Gastrocnemius medialis (tissue), 4 donors: ENCODE measurements at regions not wholly inside any gene's neighbourhood (a gene's known extent, or its start where the extent isn't known, plus 50 kb on each side); places are given as distances from the start of the nearest gene placed in this dataset.

Experiments
- ATAC-seq, 2 donors: fragments of 150-250 bp; one replicate each; pipeline ENCODE4 v1.9.1; 2016
- DNase-seq, 2 donors: peaks; one replicate each; pipeline ENCODE4 v3.0.0-alpha.2; 2019
- H3K27ac ChIP-seq, 4 donors: fragments of 200-600 bp; sonication (generic); 1 replicate in 1 of 4; 2 replicates in 3 of 4; pipeline ENCODE4 v1.5.1; 2016 to 2018; ENCODE audit warnings: mild to moderate bottlenecking in 2 of 4, moderate library complexity in 1 of 4
- H3K27me3 ChIP-seq, 3 donors: fragments of 200-600 bp; sonication (generic) in 2 of 3; 1 replicate in 1 of 3; 2 replicates in 2 of 3; pipeline versions ENCODE4 v1.5.1 to v1.6.0; 2016 to 2019; ENCODE audit warnings: mild to moderate bottlenecking in 1 of 3, moderate library complexity in 1 of 3
- H3K36me3 ChIP-seq, 2 donors: fragments of 200-600 bp; sonication (generic) in 1 of 2; one replicate each; pipeline ENCODE4 v1.5.1; 2017 to 2018
- H3K4me1 ChIP-seq, 2 donors: fragments of 200-600 bp; sonication (generic) in 1 of 2; one replicate each; pipeline ENCODE4 v1.5.1; 2016 to 2017; ENCODE audit warnings: mild to moderate bottlenecking in 2 of 2
- H3K4me3 ChIP-seq, 4 donors: fragments of 200-600 bp; sonication (generic) in 3 of 4; 1 replicate in 1 of 4; 2 replicates in 3 of 4; pipeline ENCODE4 v1.5.1; 2016 to 2019; ENCODE audit warnings: mild to moderate bottlenecking in 2 of 4
- H3K9me3 ChIP-seq, 3 donors: fragments of 200-600 bp; sonication (generic) in 2 of 3; 1 replicate in 1 of 3; 2 replicates in 2 of 3; pipeline ENCODE4 v1.5.1; 2016 to 2019
- POLR2A ChIP-seq, 2 donors: fragments of 450-650 bp; IDR thresholded peaks; one replicate each; pipeline ENCODE4 v1.6.1; 2017; ENCODE audit warnings: antibody characterized with exemption in 2 of 2, mild to moderate bottlenecking in 2 of 2, moderate library complexity in 2 of 2
- in situ Hi-C, 4 donors: fragments of 200-750 bp; cut with MboI; loops; one replicate each; pipeline versions ENCODE4 v1.15.0 to v1.8.0; 2017; ENCODE audit warnings: low sequenced_read_pairs in 4 of 4
- intact Hi-C: fragments of 100-400 bp; cut with DNase I; formaldehyde crosslinking; loops from one replicate; pipeline ENCODE4 v1.15.1; 2023; ENCODE audit warnings: low total_unique reads
- TF ChIP-seq, protein P1 (sequence below), 5 experiments: fragments of 450-650 bp in 3 of 5; fragments of 200-600 bp in 2 of 5; sonication (generic) in 2 of 5; IDR thresholded peaks in 4 of 5; conservative IDR thresholded peaks in 1 of 5; 1 replicate in 4 of 5; 2 replicates in 1 of 5; pipeline ENCODE4 v1.5.1; 2016 to 2019; ENCODE audit warnings: antibody characterized with exemption in 5 of 5, mild to moderate bottlenecking in 3 of 5, moderate library complexity in 3 of 5

- Histone ChIP-seq H3K36me3 (no peaks in the 10 kb centered on the region), H3K4me1 (no peaks in the 10 kb centered on the region), H3K9me3 (no peaks in the 10 kb centered on the region), H3K27me3 (no peaks in the 10 kb centered on the region), H3K27ac (no peak overlapping the region), H3K4me3 (no peak overlapping the region)
- TF ChIP-seq POLR2A (IDR thresholded peaks at IDR 0.05) = no peak
- TF ChIP-seq, protein P1, sequence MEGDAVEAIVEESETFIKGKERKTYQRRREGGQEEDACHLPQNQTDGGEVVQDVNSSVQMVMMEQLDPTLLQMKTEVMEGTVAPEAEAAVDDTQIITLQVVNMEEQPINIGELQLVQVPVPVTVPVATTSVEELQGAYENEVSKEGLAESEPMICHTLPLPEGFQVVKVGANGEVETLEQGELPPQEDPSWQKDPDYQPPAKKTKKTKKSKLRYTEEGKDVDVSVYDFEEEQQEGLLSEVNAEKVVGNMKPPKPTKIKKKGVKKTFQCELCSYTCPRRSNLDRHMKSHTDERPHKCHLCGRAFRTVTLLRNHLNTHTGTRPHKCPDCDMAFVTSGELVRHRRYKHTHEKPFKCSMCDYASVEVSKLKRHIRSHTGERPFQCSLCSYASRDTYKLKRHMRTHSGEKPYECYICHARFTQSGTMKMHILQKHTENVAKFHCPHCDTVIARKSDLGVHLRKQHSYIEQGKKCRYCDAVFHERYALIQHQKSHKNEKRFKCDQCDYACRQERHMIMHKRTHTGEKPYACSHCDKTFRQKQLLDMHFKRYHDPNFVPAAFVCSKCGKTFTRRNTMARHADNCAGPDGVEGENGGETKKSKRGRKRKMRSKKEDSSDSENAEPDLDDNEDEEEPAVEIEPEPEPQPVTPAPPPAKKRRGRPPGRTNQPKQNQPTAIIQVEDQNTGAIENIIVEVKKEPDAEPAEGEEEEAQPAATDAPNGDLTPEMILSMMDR (IDR thresholded peaks at IDR 0.05 in 4 of 5, conservative IDR thresholded peaks at IDR 0.05 in 1 of 5) = no peak
- ATAC-seq = no peak
- in situ Hi-C loops (no loop called here), intact Hi-C loops (no loop called here)
- no peak for DNase-seq
These were observed 87.3 kb upstream of the NMU start for GRCh38 chr4:55723403-55723802.

DNA sequence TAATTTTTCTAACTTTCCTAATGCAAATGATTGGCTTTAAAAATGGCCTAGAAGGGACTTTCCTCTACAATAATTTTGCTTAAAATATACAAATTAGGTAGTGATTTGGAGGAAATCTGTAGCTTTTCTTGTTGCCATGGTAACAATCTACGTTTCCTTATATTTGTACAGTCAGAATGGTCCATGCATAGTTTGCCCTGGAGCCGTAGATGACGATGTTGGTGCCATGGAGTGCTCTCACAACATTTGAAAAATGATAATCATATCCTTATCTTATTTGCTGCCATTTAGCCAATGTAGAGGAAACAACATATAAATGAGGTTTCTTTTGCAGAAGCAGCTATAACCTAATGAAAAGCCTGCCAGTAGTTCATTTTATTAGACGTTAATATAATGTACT, 89.0 kb upstream of the NMU start:
- intact Hi-C loops (no loop called here), in situ Hi-C loops (no loop called here)
- Histone ChIP-seq H3K27ac (no peak overlapping the region), H3K36me3 (no peaks in the 10 kb centered on the region), H3K4me1 (no peaks in the 10 kb centered on the region), H3K9me3 (no peaks in the 10 kb centered on the region), H3K27me3 (no peaks in the 10 kb centered on the region), H3K4me3 (no peak overlapping the region)
- ATAC-seq (no peak), DNase-seq (no peak)
- no peak for TF ChIP-seq POLR2A (IDR thresholded peaks at IDR 0.05)
- TF ChIP-seq, protein P1 (IDR thresholded peaks at IDR 0.05 in 4 of 5, conservative IDR thresholded peaks at IDR 0.05 in 1 of 5) = no peak

GRCh38 chr4:55727746-55728145, 91.6 kb upstream of the NMU start:
- ATAC-seq = no peak
- Histone ChIP-seq H3K27me3 (no peaks in the 10 kb centered on the region), H3K4me1 (no peaks in the 10 kb centered on the region), H3K36me3 (no peaks in the 10 kb centered on the region), H3K27ac (no peak overlapping the region), H3K4me3 (no peak overlapping the region), H3K9me3 (no peaks in the 10 kb centered on the region)
- TF ChIP-seq, protein P1 (IDR thresholded peaks at IDR 0.05 in 4 of 5, conservative IDR thresholded peaks at IDR 0.05 in 1 of 5) = no peak
- TF ChIP-seq POLR2A (IDR thresholded peaks at IDR 0.05) = no peak
- no peak for DNase-seq
- in situ Hi-C loops = no loop called here
- intact Hi-C loops = no loop called here

DNA sequence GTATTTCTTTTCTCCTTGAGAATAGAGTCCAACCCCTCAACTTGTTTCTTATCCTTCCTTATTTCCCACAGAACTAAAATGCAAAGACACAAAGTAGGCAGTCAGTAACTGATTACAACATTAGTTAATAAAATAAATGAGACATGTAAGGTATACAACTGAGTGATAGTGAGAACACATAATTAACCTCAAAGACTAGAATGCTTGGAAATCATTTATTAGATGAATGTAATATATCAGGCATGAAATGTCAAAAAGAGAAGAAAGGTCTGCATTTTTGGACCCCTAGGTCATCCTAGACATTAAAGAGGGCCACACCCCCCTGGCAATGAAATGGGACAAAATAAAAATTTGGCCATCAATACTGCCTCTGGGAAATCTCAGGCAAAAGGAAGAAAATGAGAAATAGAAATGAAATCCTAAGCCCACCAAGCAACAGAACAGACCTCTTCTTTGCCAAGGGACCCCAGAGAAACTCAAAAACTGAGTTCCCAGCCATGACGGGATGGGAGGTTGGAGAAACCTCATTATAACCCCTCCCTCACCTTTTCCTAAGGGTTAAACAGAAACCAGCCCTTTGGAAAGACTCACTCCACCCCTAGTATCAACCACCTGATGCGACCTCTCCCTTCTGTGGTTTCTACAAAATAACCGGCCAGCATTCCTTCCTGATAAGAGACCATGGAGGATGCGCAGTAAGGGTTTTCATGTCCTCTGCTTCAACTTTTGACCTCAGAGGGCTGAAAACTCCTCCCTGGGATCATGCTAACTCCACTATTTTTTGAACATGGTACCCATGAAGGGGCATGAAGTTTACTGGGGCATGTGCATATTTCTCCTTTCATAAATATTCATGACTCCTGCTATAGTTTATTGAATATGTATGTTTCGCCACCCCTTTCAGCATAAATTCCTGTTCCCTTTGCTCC, 90.0 kb upstream of the EXOC1L start:
- Histone ChIP-seq H3K36me3 (no peaks in the 10 kb centered on the region), H3K27ac (no peak overlapping the region), H3K27me3 (no peaks in the 10 kb centered on the region), H3K4me3 (no peak overlapping the region), H3K9me3 (no peaks in the 10 kb centered on the region), H3K4me1 (no peaks in the 10 kb centered on the region)
- TF ChIP-seq, protein P1 (IDR thresholded peaks at IDR 0.05 in 4 of 5, conservative IDR thresholded peaks at IDR 0.05 in 1 of 5) = no peak
- TF ChIP-seq POLR2A (IDR thresholded peaks at IDR 0.05) = no peak
- no peak for ATAC-seq
- intact Hi-C loops = no loop called here
- DNase-seq = no peak
- in situ Hi-C loops = no loop called here
